Stimulated activated naive CD8-positive, alpha-beta T cell treated with anti-CD3 and anti-CD28 coated beads, Interleukin-15, amount 100 ng/mL, for 72 hours (primary cell): ENCODE measurements at regions not wholly inside any gene's neighbourhood (a gene's known extent, or its start where the extent isn't known, plus 50 kb on each side); places are given as distances from the start of the nearest gene placed in this dataset.
A peak's percentile ranks its signal among the peaks of the same experiment; 100 is the strongest.
"Not testable (repeated sequence)": the region's sequence is repeated elsewhere in the genome, so short reads cannot be mapped to it uniquely, and the experiment has no call there.

Experiments
- ATAC-seq: fragments of 150-1000 bp; cut with Tn5 transposase; 2 replicates; pipeline ENCODE4 v1.10.0; 2021; ENCODE audit warnings: mild to moderate bottlenecking, moderate library complexity
- DNase-seq, 2 donors: peaks; one replicate each; pipeline ENCODE4 v3.0.0; 2021 to 2022
- H3K27ac Mint-ChIP-seq, 2 donors: one replicate each; pipeline ENCODE4 v1.8.0; 2022; ENCODE audit warnings: mild to moderate bottlenecking in 2 of 2, mixed read lengths in 2 of 2, moderate library complexity in 2 of 2
- H3K27me3 Mint-ChIP-seq: one replicate; pipeline ENCODE4 v1.8.0; 2022; ENCODE audit warnings: mixed read lengths
- H3K4me1 Mint-ChIP-seq: one replicate; pipeline ENCODE4 v1.8.0; 2022; ENCODE audit warnings: mild to moderate bottlenecking, mixed read lengths
- H3K4me3 Mint-ChIP-seq, 2 donors: one replicate each; pipeline ENCODE4 v1.8.0; 2022; ENCODE audit warnings: mild to moderate bottlenecking in 2 of 2, mixed read lengths in 2 of 2, moderate library complexity in 1 of 2
- H3K9me3 Mint-ChIP-seq, 2 donors: one replicate each; pipeline ENCODE4 v1.8.0; 2022; ENCODE audit warnings: mixed read lengths in 2 of 2

GRCh38 chr1:115544131-115544530 lies 97.6 kb upstream of the VANGL1 start:
- DNase-seq (no peak), ATAC-seq (no peak)
- no peaks in the 10 kb centered on the region for H3K9me3 Mint-ChIP-seq
- no peaks in the 10 kb centered on the region for H3K4me1 Mint-ChIP-seq
- no peak overlapping the region for H3K4me3 Mint-ChIP-seq
- peak overlapping the region in 1 of 2 donors; percentile 24 for H3K27ac Mint-ChIP-seq
- H3K27me3 Mint-ChIP-seq: peaks cover 8% of the 10 kb centered on the region

GRCh38 chr1:115543247-115543646 lies 98.5 kb upstream of the VANGL1 start:
- H3K4me3 Mint-ChIP-seq: no peak overlapping the region
- H3K27me3 Mint-ChIP-seq: peaks cover 8% of the 10 kb centered on the region
- no peak for ATAC-seq

GRCh38 chr1:115539736-115540135 lies 102.0 kb upstream of the VANGL1 start:
- ATAC-seq (no peak), DNase-seq (no peak)
- Mint-ChIP-seq H3K4me1 (no peaks in the 10 kb centered on the region), H3K9me3 (no peaks in the 10 kb centered on the region), H3K4me3 (no peak overlapping the region), H3K27me3 (peaks cover 15% of the 10 kb centered on the region), H3K27ac (no peak overlapping the region)

More at GRCh38 chr1:115543247-115543646, 98.5 kb upstream of the VANGL1 start:
- H3K9me3 Mint-ChIP-seq: no peaks in the 10 kb centered on the region
- H3K27ac Mint-ChIP-seq: no peak overlapping the region
- H3K4me1 Mint-ChIP-seq: no peaks in the 10 kb centered on the region
- no peak for DNase-seq

- ATAC-seq: no peak
These were observed 102.7 kb upstream of the VANGL1 start for GRCh38 chr1:115539061-115539460.

GRCh38 chr1:115538579-115538978 lies 103.2 kb upstream of the VANGL1 start:
- no peak for DNase-seq
- no peak overlapping the region for H3K27ac Mint-ChIP-seq
- no peaks in the 10 kb centered on the region for H3K9me3 Mint-ChIP-seq
- H3K4me1 Mint-ChIP-seq: no peaks in the 10 kb centered on the region
- H3K27me3 Mint-ChIP-seq: peaks cover 8% of the 10 kb centered on the region
- no peak overlapping the region for H3K4me3 Mint-ChIP-seq
- ATAC-seq: no peak

More at GRCh38 chr1:115539061-115539460, 102.7 kb upstream of the VANGL1 start:
- no peak for DNase-seq
- no peak overlapping the region for H3K4me3 Mint-ChIP-seq
- no peak overlapping the region for H3K27ac Mint-ChIP-seq
- H3K9me3 Mint-ChIP-seq: no peaks in the 10 kb centered on the region
- H3K27me3 Mint-ChIP-seq: peaks cover 12% of the 10 kb centered on the region
- no peaks in the 10 kb centered on the region for H3K4me1 Mint-ChIP-seq

- H3K4me1 Mint-ChIP-seq: no peaks in the 10 kb centered on the region
- H3K27me3 Mint-ChIP-seq: peaks cover 8% of the 10 kb centered on the region
- ATAC-seq: no peak
- no peaks in the 10 kb centered on the region for H3K9me3 Mint-ChIP-seq
- DNase-seq: no peak
- no peak overlapping the region for H3K27ac Mint-ChIP-seq
- no peak overlapping the region for H3K4me3 Mint-ChIP-seq
These were observed 104.4 kb upstream of the VANGL1 start for GRCh38 chr1:115537415-115537814.

- no peak overlapping the region for H3K27ac Mint-ChIP-seq
- ATAC-seq (no peak), DNase-seq (no peak)
- no peaks in the 10 kb centered on the region for H3K9me3 Mint-ChIP-seq
- peaks cover 14% of the 10 kb centered on the region for H3K27me3 Mint-ChIP-seq
- H3K4me3 Mint-ChIP-seq: no peak overlapping the region
- H3K4me1 Mint-ChIP-seq: no peaks in the 10 kb centered on the region
These were observed 105.4 kb upstream of the VANGL1 start for GRCh38 chr1:115536279-115536816.

GRCh38 chr1:115534106-115534505 lies 107.7 kb upstream of the VANGL1 start:
- Mint-ChIP-seq H3K4me1 (no peaks in the 10 kb centered on the region), H3K9me3 (no peaks in the 10 kb centered on the region), H3K27ac (no peak overlapping the region), H3K4me3 (no peak overlapping the region), H3K27me3 (peaks cover 14% of the 10 kb centered on the region)
- ATAC-seq: no peak
- no peak for DNase-seq

GRCh38 chr1:115531631-115532264 lies 110.0 kb upstream of the VANGL1 start:
- ATAC-seq (no peak), DNase-seq (no peak)
- peaks cover 13% of the 10 kb centered on the region for H3K27me3 Mint-ChIP-seq
- H3K4me3 Mint-ChIP-seq: no peak overlapping the region
- H3K9me3 Mint-ChIP-seq: no peaks in the 10 kb centered on the region
- no peaks in the 10 kb centered on the region for H3K4me1 Mint-ChIP-seq
- H3K27ac Mint-ChIP-seq: no peak overlapping the region

GRCh38 chr1:115530407-115530806 lies 111.4 kb upstream of the VANGL1 start:
- H3K9me3 Mint-ChIP-seq: no peaks in the 10 kb centered on the region
- DNase-seq (no peak), ATAC-seq (no peak)
- H3K27me3 Mint-ChIP-seq: peaks cover 7% of the 10 kb centered on the region
- H3K4me1 Mint-ChIP-seq: no peaks in the 10 kb centered on the region
- no peak overlapping the region for H3K27ac Mint-ChIP-seq
- no peak overlapping the region for H3K4me3 Mint-ChIP-seq

GRCh38 chr1:115529216-115529897 lies 112.4 kb upstream of the VANGL1 start:
- Mint-ChIP-seq H3K27ac (no peak overlapping the region), H3K27me3 (peaks cover 7% of the 10 kb centered on the region), H3K9me3 (no peaks in the 10 kb centered on the region), H3K4me3 (no peak overlapping the region), H3K4me1 (no peaks in the 10 kb centered on the region)
- DNase-seq (no peak), ATAC-seq (no peak)

GRCh38 chr1:115528336-115528735 lies 113.4 kb upstream of the VANGL1 start:
- H3K27me3 Mint-ChIP-seq: not testable (repeated sequence)

GRCh38 chr1:115527746-115528145 lies 114.0 kb upstream of the VANGL1 start:
- Mint-ChIP-seq H3K27ac (no peak overlapping the region), H3K27me3 (peaks cover 7% of the 10 kb centered on the region), H3K4me3 (no peak overlapping the region), H3K9me3 (no peaks in the 10 kb centered on the region), H3K4me1 (no peaks in the 10 kb centered on the region)
- ATAC-seq: no peak
- no peak for DNase-seq

More at GRCh38 chr1:115528336-115528735, 113.4 kb upstream of the VANGL1 start:
- not testable (repeated sequence) for ATAC-seq, H3K4me1 Mint-ChIP-seq, H3K9me3 Mint-ChIP-seq, DNase-seq, H3K4me3 Mint-ChIP-seq, H3K27ac Mint-ChIP-seq

- Mint-ChIP-seq H3K4me1 (no peaks in the 10 kb centered on the region), H3K27me3 (peaks cover 1% of the 10 kb centered on the region), H3K9me3 (no peaks in the 10 kb centered on the region), H3K4me3 (no peak overlapping the region), H3K27ac (peak overlapping the region in 1 of 2 donors; percentile 72)
- ATAC-seq (no peak), DNase-seq (no peak)
These were observed 114.9 kb upstream of the VANGL1 start for GRCh38 chr1:115526900-115527299.

- Mint-ChIP-seq H3K27me3 (peaks cover 11% of the 10 kb centered on the region), H3K4me1 (no peaks in the 10 kb centered on the region), H3K27ac (no peak overlapping the region), H3K4me3 (no peak overlapping the region), H3K9me3 (no peaks in the 10 kb centered on the region)
- DNase-seq: no peak
- no peak for ATAC-seq
These were observed 117.5 kb upstream of the VANGL1 start for GRCh38 chr1:115524236-115524635.

- H3K27me3 Mint-ChIP-seq: peaks cover 16% of the 10 kb centered on the region
- no peaks in the 10 kb centered on the region for H3K4me1 Mint-ChIP-seq
- no peak overlapping the region for H3K4me3 Mint-ChIP-seq
- ATAC-seq (no peak), DNase-seq (no peak)
- H3K27ac Mint-ChIP-seq: no peak overlapping the region
- peaks cover 0 to 5% of the 10 kb centered on the region in 2 donors for H3K9me3 Mint-ChIP-seq
These were observed 119.4 kb upstream of the VANGL1 start for GRCh38 chr1:115522386-115522785.
